Gastrocnemius medialis (tissue), 4 donors: ENCODE measurements at regions not wholly inside any gene's neighbourhood (a gene's known extent, or its start where the extent isn't known, plus 50 kb on each side); places are given as distances from the start of the nearest gene placed in this dataset.
A peak's percentile ranks its signal among the peaks of the same experiment; 100 is the strongest.

Experiments
- ATAC-seq, 2 donors: fragments of 150-250 bp; one replicate each; pipeline ENCODE4 v1.9.1; 2016
- DNase-seq, 2 donors: peaks; one replicate each; pipeline ENCODE4 v3.0.0-alpha.2; 2019
- H3K27ac ChIP-seq, 4 donors: fragments of 200-600 bp; sonication (generic); 1 replicate in 1 of 4; 2 replicates in 3 of 4; pipeline ENCODE4 v1.5.1; 2016 to 2018; ENCODE audit warnings: mild to moderate bottlenecking in 2 of 4, moderate library complexity in 1 of 4
- H3K27me3 ChIP-seq, 3 donors: fragments of 200-600 bp; sonication (generic) in 2 of 3; 1 replicate in 1 of 3; 2 replicates in 2 of 3; pipeline versions ENCODE4 v1.5.1 to v1.6.0; 2016 to 2019; ENCODE audit warnings: mild to moderate bottlenecking in 1 of 3, moderate library complexity in 1 of 3
- H3K36me3 ChIP-seq, 2 donors: fragments of 200-600 bp; sonication (generic) in 1 of 2; one replicate each; pipeline ENCODE4 v1.5.1; 2017 to 2018
- H3K4me1 ChIP-seq, 2 donors: fragments of 200-600 bp; sonication (generic) in 1 of 2; one replicate each; pipeline ENCODE4 v1.5.1; 2016 to 2017; ENCODE audit warnings: mild to moderate bottlenecking in 2 of 2
- H3K4me3 ChIP-seq, 4 donors: fragments of 200-600 bp; sonication (generic) in 3 of 4; 1 replicate in 1 of 4; 2 replicates in 3 of 4; pipeline ENCODE4 v1.5.1; 2016 to 2019; ENCODE audit warnings: mild to moderate bottlenecking in 2 of 4
- H3K9me3 ChIP-seq, 3 donors: fragments of 200-600 bp; sonication (generic) in 2 of 3; 1 replicate in 1 of 3; 2 replicates in 2 of 3; pipeline ENCODE4 v1.5.1; 2016 to 2019
- POLR2A ChIP-seq, 2 donors: fragments of 450-650 bp; IDR thresholded peaks; one replicate each; pipeline ENCODE4 v1.6.1; 2017; ENCODE audit warnings: antibody characterized with exemption in 2 of 2, mild to moderate bottlenecking in 2 of 2, moderate library complexity in 2 of 2
- in situ Hi-C, 4 donors: fragments of 200-750 bp; cut with MboI; loops; one replicate each; pipeline versions ENCODE4 v1.15.0 to v1.8.0; 2017; ENCODE audit warnings: low sequenced_read_pairs in 4 of 4
- intact Hi-C: fragments of 100-400 bp; cut with DNase I; formaldehyde crosslinking; loops from one replicate; pipeline ENCODE4 v1.15.1; 2023; ENCODE audit warnings: low total_unique reads
- TF ChIP-seq, protein P1 (sequence below), 5 experiments: fragments of 450-650 bp in 3 of 5; fragments of 200-600 bp in 2 of 5; sonication (generic) in 2 of 5; IDR thresholded peaks in 4 of 5; conservative IDR thresholded peaks in 1 of 5; 1 replicate in 4 of 5; 2 replicates in 1 of 5; pipeline ENCODE4 v1.5.1; 2016 to 2019; ENCODE audit warnings: antibody characterized with exemption in 5 of 5, mild to moderate bottlenecking in 3 of 5, moderate library complexity in 3 of 5

DNA sequence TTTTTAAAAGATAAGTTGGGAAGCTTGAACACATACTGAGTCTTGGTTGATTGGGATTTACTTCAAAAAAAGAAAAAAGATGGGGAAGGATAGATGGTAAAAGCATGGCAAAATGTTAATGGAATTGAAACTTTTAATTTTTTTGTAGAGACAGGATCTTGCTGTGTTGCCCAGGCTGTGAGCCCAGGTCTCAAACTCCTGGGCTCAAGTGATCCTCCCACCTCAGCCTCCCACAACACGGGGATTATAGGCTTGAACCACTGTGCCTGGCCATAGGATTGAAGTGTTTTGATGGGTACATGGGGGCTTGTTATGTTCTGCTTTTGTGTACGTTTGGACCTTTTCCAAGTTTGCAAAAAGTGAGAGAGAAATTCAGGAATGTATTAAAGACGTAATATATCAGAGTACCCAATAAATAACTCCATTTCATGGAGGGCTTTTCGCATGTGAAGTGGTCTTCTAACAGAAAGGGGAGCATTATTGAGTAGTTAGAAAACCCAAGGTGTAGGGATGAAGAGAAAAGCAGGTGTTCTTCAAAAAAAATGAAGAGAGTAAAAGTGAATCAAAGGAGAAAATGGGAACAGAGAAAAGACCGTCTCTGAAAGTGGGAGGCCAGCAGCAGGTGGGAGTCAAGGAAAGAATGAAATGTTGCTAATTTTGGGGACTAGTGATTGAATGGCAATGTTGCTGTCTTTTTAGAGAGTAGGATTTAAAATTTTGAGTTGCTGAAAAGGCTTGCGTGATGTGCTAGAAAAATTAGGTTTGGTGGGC, 55.2 kb downstream of the GARRE1 start:
- no peak for DNase-seq
- H3K4me3 ChIP-seq, result no peak overlapping the region
- in situ Hi-C loops, result loop anchor here in 1 of 4 donors (10.0 kb wide), 1 partner anchor 55 kb away; the partner anchor contains the start of gene GARRE1
- TF ChIP-seq, protein P1, sequence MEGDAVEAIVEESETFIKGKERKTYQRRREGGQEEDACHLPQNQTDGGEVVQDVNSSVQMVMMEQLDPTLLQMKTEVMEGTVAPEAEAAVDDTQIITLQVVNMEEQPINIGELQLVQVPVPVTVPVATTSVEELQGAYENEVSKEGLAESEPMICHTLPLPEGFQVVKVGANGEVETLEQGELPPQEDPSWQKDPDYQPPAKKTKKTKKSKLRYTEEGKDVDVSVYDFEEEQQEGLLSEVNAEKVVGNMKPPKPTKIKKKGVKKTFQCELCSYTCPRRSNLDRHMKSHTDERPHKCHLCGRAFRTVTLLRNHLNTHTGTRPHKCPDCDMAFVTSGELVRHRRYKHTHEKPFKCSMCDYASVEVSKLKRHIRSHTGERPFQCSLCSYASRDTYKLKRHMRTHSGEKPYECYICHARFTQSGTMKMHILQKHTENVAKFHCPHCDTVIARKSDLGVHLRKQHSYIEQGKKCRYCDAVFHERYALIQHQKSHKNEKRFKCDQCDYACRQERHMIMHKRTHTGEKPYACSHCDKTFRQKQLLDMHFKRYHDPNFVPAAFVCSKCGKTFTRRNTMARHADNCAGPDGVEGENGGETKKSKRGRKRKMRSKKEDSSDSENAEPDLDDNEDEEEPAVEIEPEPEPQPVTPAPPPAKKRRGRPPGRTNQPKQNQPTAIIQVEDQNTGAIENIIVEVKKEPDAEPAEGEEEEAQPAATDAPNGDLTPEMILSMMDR (IDR thresholded peaks at IDR 0.05 in 4 of 5, conservative IDR thresholded peaks at IDR 0.05 in 1 of 5), result no peak
- TF ChIP-seq POLR2A (IDR thresholded peaks at IDR 0.05), result no peak
- H3K4me1 ChIP-seq, result peaks cover 61 to 76% of the 10 kb centered on the region in 2 donors
- ATAC-seq, result no peak
- no peaks in the 10 kb centered on the region for H3K9me3 ChIP-seq
- H3K27ac ChIP-seq, result peak overlapping the region; percentile 30 to 84 (median 68)
- intact Hi-C loops, result no loop called here
- H3K36me3 ChIP-seq, result no peaks in the 10 kb centered on the region
- no peaks in the 10 kb centered on the region for H3K27me3 ChIP-seq

DNA sequence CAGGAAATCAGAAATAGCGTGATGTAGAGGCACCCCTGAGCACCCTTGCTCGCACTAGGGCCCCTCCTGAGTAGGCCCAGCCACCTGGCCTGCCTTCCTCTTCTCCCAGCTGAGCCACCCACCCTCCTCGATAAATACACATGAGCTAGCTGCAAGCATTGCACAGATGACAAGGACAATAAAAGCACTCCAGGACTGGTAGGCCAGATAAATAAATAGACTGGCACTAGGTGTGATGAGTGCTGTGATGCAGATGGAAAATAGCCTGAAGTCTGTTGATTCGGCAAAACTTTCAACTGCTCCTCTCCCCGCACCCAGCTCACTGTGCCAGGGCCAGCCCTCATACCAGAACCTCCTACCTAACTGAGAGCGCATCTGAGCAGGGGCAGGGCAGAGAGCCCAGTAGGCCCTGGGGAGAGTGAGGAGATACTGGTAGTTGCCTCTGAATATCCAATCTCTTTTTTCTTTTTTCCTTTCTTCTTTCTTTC, 54.5 kb upstream of the GPI start:
- DNase-seq, result peak in 1 of 2 donors; percentile 20
- Histone ChIP-seq H3K4me3 (no peak overlapping the region), H3K27ac (peak overlapping the region; percentile 30 to 84 (median 68)), H3K4me1 (peaks cover 61 to 77% of the 10 kb centered on the region in 2 donors), H3K9me3 (no peaks in the 10 kb centered on the region), H3K27me3 (no peaks in the 10 kb centered on the region), H3K36me3 (no peaks in the 10 kb centered on the region)
- in situ Hi-C loops (loop anchor here in 1 of 4 donors (10.0 kb wide), 1 partner anchor 56 kb away; the partner anchor contains the start of gene GARRE1), intact Hi-C loops (no loop called here)
- ATAC-seq, result peak; percentile 41 to 47
- TF ChIP-seq, protein P1 (IDR thresholded peaks at IDR 0.05 in 4 of 5, conservative IDR thresholded peaks at IDR 0.05 in 1 of 5), result no peak
- TF ChIP-seq POLR2A (IDR thresholded peaks at IDR 0.05), result no peak

DNA sequence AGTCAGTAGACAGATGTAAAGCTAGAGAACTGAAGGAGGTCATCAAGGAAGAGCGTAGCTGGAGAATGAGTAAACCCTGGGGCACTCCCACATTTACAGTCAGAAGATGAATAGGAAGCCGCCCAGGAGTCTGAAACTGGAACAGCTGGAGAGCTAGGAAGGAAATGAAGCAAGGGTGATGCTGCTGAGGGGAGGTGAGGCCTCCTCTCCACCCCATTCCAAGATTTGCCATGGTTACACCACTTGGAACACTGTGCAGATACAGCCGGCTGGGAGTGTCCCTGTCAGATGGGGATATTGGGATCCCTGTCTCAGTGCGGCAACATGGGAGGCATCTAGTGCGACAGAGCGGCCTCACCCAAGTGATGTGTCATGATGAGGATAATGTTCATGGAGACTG, 51.8 kb upstream of the GPI start:
- Histone ChIP-seq H3K27ac (peak overlapping the region; percentile 2 to 84 (median 63)), H3K27me3 (no peaks in the 10 kb centered on the region), H3K4me1 (peaks cover 62 to 86% of the 10 kb centered on the region in 2 donors), H3K9me3 (no peaks in the 10 kb centered on the region), H3K36me3 (no peaks in the 10 kb centered on the region), H3K4me3 (no peak overlapping the region)
- intact Hi-C loops, result no loop called here
- in situ Hi-C loops, result loop anchor here in 1 of 4 donors (10.0 kb wide), 1 partner anchor 58 kb away; the partner anchor contains the start of gene GARRE1
- DNase-seq (no peak), ATAC-seq (no peak)
- TF ChIP-seq, protein P1 (IDR thresholded peaks at IDR 0.05 in 4 of 5, conservative IDR thresholded peaks at IDR 0.05 in 1 of 5), result no peak
- no peak for TF ChIP-seq POLR2A (IDR thresholded peaks at IDR 0.05)

DNA sequence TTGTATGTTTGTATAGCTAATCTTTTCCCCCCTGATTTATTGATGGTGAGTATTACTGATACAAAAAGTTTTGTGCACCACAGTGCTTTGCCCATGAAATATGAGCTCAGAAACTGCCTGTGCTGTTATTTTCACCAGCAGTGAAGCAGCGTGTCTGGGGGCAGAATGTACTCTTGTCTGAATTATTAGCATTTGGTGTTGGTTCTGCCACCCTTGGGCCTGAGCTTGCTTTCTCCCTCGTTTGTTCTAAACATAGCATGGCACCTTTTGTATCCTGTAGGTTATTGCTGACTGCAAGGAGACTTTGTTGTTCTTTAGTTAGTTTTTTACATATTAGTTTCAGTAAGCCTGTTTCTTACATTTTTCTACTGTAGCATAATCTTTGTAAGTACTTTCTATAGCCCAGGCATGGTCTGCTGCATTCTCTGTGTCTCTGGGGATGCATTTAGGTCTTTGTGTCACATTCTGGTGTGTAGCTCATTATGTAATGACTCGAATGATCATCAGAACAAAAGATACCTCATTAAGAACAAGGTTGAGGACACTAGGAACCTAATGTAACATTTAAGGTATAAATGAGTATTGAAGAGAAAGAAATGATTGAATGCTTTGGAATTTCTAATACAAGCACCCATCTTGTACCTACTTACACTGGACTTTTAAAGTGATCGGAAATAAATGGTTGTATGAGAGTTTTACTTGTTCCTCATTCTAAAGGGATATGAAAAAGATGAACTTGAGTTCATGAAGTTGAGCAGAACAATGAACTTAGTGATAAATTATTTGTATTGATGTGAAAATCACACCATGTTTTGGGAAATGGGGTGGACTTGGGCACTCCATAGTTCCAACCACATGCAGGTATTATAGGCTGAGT, 50.3 kb upstream of the GPI start:
- intact Hi-C loops, result loop anchor here (5.0 kb wide), 1 partner anchor 52 kb away; no protein-coding TSS in a partner anchor
- no peak for TF ChIP-seq POLR2A (IDR thresholded peaks at IDR 0.05)
- TF ChIP-seq, protein P1 (IDR thresholded peaks at IDR 0.05 in 4 of 5, conservative IDR thresholded peaks at IDR 0.05 in 1 of 5), result no peak
- peak in 1 of 2 donors; percentile 69 for DNase-seq
- Histone ChIP-seq H3K27me3 (no peaks in the 10 kb centered on the region), H3K27ac (peak overlapping the region; percentile 48 to 84 (median 67)), H3K4me3 (no peak overlapping the region), H3K4me1 (peaks cover 70 to 89% of the 10 kb centered on the region in 2 donors), H3K36me3 (no peaks in the 10 kb centered on the region), H3K9me3 (no peaks in the 10 kb centered on the region)
- in situ Hi-C loops, result loop anchor here in 1 of 4 donors (10.0 kb wide), 1 partner anchor 60 kb away; the partner anchor contains the start of gene GARRE1
- ATAC-seq, result peak; percentile 12 to 62
